ENCODE measurements at regions not wholly inside any gene's neighbourhood (a gene's known extent, or its start where the extent isn't known, plus 50 kb on each side); places are given as distances from the start of the nearest gene placed in this dataset.
A peak's percentile ranks its signal among the peaks of the same experiment; 100 is the strongest.

- TF ChIP-seq RBM15 (IDR thresholded peaks at IDR 0.05; ENCODE audit: insufficient read depth, low read length) = no peak
- no peak for TF ChIP-seq CBX2 (IDR thresholded peaks at IDR 0.05; ENCODE audit: insufficient read depth, low read length, poor library complexity, severe bottlenecking)
Observed at GRCh38 chr2:207394203-207394781, 135.5 kb upstream of the CREB1 start (continued).

- FAIRE-seq (peak; percentile 95), ATAC-seq (peak; percentile 92), DNase-seq (ENCODE audit: extremely low read depth in 1 of 4, low spot score in 3 of 4) (peak; percentile 49 to 88 (median 60))
- no peaks in the 10 kb centered on the region for H4K20me1 ChIP-seq (replicated peaks; ENCODE audit: control insufficient read depth, insufficient read depth, low read length)
- H3K4me2 ChIP-seq (ENCODE audit: insufficient read depth, low read length) = peak overlapping the region; percentile 38; the same call in 1 of the 2 replicates
- no peaks in the 10 kb centered on the region for H3K36me3 ChIP-seq (ENCODE audit: control insufficient read depth, insufficient read depth, low read length)
- POLR2A ChIA-PET = no interaction called here
- H3K79me2 ChIP-seq (ENCODE audit: control insufficient read depth, insufficient read depth, low read length) = no peaks in the 10 kb centered on the region
- H3K9ac ChIP-seq (ENCODE audit: insufficient read depth in 1 of 2, low read depth in 2 of 2, low read length in 2 of 2) = no peak overlapping the region
- no peaks in the 10 kb centered on the region for H3K9me3 ChIP-seq (replicated peaks; ENCODE audit: control insufficient read depth, insufficient read depth, low read depth, low read length)
- no peaks in the 10 kb centered on the region for H3K27me3 ChIP-seq (ENCODE audit: control insufficient read depth in 2 of 2, insufficient read depth in 2 of 2, low read length in 2 of 2)
- intact Hi-C loops (cut with micrococcal nuclease) = no loop called here
- no peak overlapping the region for H3K4me3 ChIP-seq
- peak overlapping the region; percentile 79 for H2AFZ ChIP-seq (ENCODE audit: low read depth, low read length)
- H3K4me1 ChIP-seq (replicated peaks in 1 of 2; ENCODE audit: control insufficient read depth in 2 of 2, insufficient read depth in 2 of 2, low read length in 2 of 2) = peaks cover 4 to 31% of the 10 kb centered on the region in 2 experiments; a peak in 3 of 5 replicates
- H3K27ac ChIP-seq (ENCODE audit: extremely low read depth, low read depth, low read length) = peak overlapping the region; percentile 73; the same call in 2 of the 3 replicates
- H3K9me1 ChIP-seq (ENCODE audit: control insufficient read depth, insufficient read depth, low read length) = no peaks in the 10 kb centered on the region
- CTCF ChIA-PET (ENCODE audit: low intra/inter-chr PET ratio) = no interaction called here
- WGBS (ENCODE audit: insufficient coverage, low coverage, missing lambda C conversion rate) = 5% methylated on average over 7 of the region's 7 CpGs
- no TSS peak for BruUV-seq (replicated peaks)
- in situ Hi-C loops (cut with MboI) = no loop called here
- TF ChIP-seq MAZ (CRISPR knock-in tag; conservative IDR thresholded peaks at IDR 0.05 in 1 of 2, IDR thresholded peaks at IDR 0.05 in 1 of 2) = no peak
- no peak for TF ChIP-seq RBM15 (IDR thresholded peaks at IDR 0.05; ENCODE audit: insufficient read depth, low read length)
- TF ChIP-seq NFE2 (IDR thresholded peaks at IDR 0.05; ENCODE audit: low read depth) = no peak
- no peak for TF ChIP-seq ZNF121 (CRISPR knock-in tag; conservative IDR thresholded peaks at IDR 0.05)
- no peak for TF ChIP-seq ZBTB12 (CRISPR knock-in tag; IDR thresholded peaks at IDR 0.05)
- TF ChIP-seq ZHX1 (conservative IDR thresholded peaks at IDR 0.05; ENCODE audit: low read length) = no peak
- no peak for TF ChIP-seq FOXP1 (CRISPR knock-in tag; IDR thresholded peaks at IDR 0.05)
- no peak for TF ChIP-seq RHOXF2B (CRISPR knock-in tag; conservative IDR thresholded peaks at IDR 0.05)
- TF ChIP-seq KAT7 (CRISPR knock-in tag; IDR thresholded peaks at IDR 0.05; ENCODE audit: borderline replicate concordance) = no peak
- no peak for TF ChIP-seq CCNT2 (IDR thresholded peaks at IDR 0.05; ENCODE audit: borderline replicate concordance, extremely low read depth, insufficient read length, low read depth, low read length)
- TF ChIP-seq ZNF699 (CRISPR knock-in tag; IDR thresholded peaks at IDR 0.05; ENCODE audit: insufficient replicate concordance) = no peak
- TF ChIP-seq NR0B1 (IDR thresholded peaks at IDR 0.05; ENCODE audit: partially characterized antibody) = no peak
- no peak for TF ChIP-seq ZNF354B (CRISPR knock-in tag; IDR thresholded peaks at IDR 0.05)
Observed at GRCh38 chr2:207394812-207395534, 134.8 kb upstream of the CREB1 start.

All from K562 (cell line).